Amygdala (tissue), 56 donors: ENCODE measurements at regions not wholly inside any gene's neighbourhood (a gene's known extent, or its start where the extent isn't known, plus 50 kb on each side); places are given as distances from the start of the nearest gene placed in this dataset.

Experiments
- DNase-seq, 56 donors: peaks; one replicate each; lab custom pipeline; 2025; lab: John Stamatoyannopoulos, UW

DNA sequence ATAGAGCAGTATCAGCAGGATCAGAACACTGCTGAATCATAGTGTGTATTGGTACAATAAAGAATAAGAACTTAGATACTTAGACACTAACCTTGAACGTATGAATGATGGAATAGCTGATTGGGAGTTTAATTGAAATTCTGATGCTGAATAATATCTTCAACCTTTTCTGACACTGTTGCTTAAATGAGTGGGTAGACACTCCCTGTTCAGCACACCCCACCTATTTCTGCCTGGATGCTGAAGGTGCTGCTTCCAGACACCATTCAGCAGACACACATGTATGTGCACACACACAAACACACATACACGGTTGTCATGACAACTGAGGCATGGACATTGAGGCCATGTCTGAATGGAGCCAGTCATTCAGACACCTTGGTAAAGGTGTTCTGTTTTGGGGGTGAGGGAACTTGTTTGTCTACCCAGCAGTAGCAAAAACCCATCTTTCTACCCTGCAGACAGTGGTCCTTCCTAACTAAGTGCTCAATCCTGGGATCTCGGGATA, 54.3 kb downstream of the TMEM215 start:
- DNase-seq: no peak

GRCh38 chr9:32839013-32839885, 55.9 kb downstream of the TMEM215 start:
- DNase-seq: peak in 2 of 56 donors; percentile 1 to 11

DNA sequence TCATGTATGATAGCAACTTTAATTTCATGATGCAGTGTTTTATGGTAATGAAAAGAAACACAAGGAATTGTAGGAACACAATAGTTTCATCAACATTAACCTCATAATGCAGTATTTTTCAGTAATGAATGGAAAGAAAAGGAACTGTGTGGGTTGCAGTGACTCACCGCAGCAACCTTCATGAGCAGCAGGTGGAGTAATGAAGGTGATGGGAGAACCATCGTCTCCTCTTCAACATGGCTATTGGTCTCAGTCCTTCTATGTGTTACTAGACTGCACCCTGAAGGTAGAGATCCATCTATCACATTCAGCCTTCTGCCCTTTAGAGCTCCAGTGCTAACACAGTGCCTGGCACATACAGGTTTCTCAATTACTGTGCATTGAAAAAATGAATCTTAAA, 58.0 kb downstream of the TMEM215 start:
- no peak for DNase-seq

DNA sequence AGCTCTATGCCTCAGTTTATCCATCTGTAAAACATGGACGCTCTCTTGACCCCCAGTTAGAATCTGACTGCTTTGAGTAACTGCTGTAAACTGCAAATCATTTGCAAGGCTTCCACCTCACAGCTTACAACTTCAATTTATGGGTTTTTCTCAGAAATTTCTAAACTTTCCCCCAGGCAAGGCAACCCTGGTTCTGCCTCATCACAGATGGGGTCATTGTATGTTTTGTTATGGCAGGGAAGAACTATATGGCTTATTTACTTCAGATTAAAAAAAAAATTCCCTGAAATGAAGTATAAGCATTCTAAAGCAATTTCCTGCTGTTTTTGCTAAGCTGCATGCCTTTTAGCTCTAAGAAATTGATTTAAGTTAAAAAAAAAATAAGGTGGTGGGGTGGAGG, 60.0 kb downstream of the TMEM215 start:
- no peak for DNase-seq

GRCh38 chr9:32844259-32844658, 60.9 kb downstream of the TMEM215 start:
- no peak for DNase-seq

- DNase-seq: no peak
Measured at GRCh38 chr9:32854271-32854670, 70.9 kb downstream of the TMEM215 start.

DNA sequence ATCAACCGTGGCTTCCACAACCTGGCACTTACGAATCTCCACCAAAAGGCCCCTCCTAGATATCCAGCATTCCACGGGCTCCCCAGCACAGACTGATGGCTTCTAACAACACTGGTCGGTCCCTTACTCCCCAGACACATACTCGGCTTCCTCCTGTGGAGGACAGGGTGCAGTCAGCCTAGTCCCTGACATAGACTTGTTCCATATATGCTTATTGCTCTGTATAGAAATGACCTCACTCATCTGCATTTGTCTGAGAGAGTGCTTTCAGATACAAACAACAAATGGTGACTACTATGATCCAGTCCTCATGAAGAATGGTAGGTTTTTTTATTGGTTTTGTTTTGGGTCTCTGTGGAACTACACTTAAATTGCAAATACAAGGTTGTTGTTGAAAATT, 72.4 kb downstream of the TMEM215 start:
- DNase-seq: no peak

- DNase-seq: no peak
Measured at GRCh38 chr9:32863291-32863690, 80.0 kb downstream of the TMEM215 start.

GRCh38 chr9:32864971-32865370, 81.6 kb downstream of the TMEM215 start:
- DNase-seq: no peak

- DNase-seq: peak in 8 of 56 donors; percentile 1 to 44 (median 2)
Measured at GRCh38 chr9:32866273-32866672, 82.9 kb downstream of the TMEM215 start.

- no peak for DNase-seq
Measured at GRCh38 chr9:32867026-32867425, 83.7 kb downstream of the TMEM215 start.

- no peak for DNase-seq
Measured at GRCh38 chr9:32867601-32868204, 84.4 kb downstream of the TMEM215 start.

- DNase-seq: no peak
Measured at GRCh38 chr9:32869404-32869803, 86.1 kb downstream of the TMEM215 start.

DNA sequence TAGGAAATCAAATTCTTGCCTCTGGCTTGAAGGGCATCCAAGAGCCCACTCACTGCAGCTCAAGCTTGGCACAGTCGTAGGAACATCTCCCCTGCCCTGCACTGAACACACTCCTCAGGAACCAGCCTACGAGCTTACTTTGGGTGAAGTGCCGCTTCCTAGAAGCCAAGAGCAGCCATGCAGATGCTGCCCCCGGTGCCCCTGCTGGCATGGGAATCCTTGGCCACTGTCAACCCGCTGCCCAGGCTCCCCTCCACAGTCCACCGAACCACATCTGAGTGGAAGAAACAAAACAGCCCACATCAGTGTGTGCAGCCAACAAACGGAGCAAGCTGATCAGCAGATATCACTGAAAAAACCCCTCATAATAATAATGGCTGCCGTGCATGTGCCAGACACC, 89.8 kb downstream of the TMEM215 start:
- DNase-seq: no peak

GRCh38 chr9:32873553-32873952, 90.2 kb downstream of the TMEM215 start:
- no peak for DNase-seq

DNA sequence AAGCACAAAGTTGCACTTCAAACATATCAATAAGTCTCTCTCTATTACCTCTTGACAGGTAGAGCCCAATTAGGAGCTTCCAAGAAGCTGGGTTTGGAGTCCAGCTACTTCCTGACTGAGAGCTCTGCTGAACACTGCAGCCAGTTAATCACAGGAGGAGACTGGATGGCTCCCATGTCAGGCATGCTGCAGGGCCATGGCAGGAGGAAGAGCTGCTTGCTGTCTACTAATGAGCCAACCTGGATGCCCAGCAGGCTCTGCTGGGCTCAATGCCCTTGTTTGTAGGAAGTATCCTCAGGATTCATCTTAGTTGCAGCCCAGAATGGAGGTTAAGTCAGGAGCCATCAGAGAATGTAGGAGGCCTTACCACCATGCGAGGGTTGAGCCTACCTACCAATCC, 91.9 kb downstream of the TMEM215 start:
- DNase-seq: no peak

DNA sequence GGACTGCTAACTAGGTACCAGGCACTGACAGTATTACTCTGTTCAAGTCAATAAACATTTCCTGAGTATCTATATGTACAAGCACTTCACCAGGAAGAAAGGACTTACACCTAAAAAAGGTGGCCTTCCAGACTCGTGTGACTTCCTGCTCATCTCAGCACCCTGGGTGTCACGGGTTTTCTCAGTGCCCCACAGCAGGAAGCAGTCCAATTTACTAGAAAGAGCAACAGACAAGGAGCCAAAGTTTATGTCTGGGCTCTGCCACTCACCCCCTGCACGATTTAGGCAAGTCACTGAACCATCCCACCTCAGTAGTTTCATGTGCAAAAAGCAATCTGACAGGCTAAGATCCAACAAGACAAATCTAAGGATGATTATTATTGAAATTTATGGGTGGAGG, 92.4 kb downstream of the TMEM215 start:
- DNase-seq: no peak

DNA sequence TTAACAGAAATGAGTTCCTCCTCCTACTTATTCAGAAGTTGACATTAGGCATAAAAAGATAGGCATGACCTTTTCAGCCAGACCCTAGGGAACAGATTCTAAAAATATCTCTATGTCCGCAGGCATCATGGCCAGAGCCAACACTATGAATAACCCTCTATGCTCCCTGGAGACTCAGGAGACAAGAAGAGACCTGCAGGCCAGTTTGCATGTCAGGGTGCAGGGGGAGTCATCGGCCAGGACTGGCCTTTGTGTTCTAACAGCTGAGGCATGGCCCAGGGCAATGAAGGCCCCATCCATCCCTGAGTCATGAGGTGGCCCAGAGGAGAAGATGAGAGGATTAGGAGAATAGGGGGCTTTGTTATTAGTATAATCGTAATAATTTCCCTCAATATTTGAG, 93.8 kb downstream of the TMEM215 start:
- DNase-seq: no peak

GRCh38 chr9:32877639-32878217, 94.4 kb downstream of the TMEM215 start:
- DNase-seq: no peak

DNA sequence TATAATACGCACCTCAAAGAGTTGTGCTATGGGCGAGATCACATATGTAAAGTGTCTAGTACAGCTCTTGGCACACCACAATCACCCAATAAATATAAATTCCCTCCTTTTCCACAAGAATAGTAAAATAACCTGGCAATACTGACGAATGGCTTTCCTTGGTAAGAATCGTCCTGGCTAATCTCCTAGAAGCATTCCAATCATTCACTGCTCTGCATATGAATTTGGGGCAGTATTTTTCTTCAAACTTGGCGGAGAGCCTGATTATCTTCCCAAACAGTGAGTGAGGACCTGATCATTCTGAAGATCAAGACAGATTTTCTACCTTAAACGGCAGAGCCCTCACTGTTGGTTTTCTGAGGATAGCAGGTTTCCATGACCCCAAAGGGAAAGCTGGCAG, 96.0 kb downstream of the TMEM215 start:
- no peak for DNase-seq

DNA sequence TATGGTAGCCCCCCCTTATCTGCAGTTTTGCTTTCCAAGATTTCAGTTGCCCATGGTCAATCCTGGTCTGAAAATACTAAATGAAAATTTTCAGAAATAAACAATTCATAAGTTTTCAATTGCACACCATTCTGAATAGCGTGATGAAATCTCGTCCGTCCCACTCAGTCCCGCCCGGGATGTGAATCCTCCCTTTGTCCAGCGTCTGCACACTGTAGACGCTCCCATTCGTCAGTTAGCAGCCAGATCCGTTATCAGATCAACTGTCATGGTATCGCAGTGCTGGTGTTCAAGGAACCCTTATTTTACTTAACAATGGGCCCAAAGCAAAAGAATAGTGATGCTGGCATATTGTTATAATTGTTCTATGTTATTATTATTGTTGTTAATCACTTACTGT, 98.6 kb downstream of the TMEM215 start:
- DNase-seq: peak in 6 of 56 donors; percentile 1 to 19 (median 10)

- no peak for DNase-seq
Measured at GRCh38 chr9:32882705-32883104, 99.4 kb downstream of the TMEM215 start.
